ENCODE measurements at regions not wholly inside any gene's neighbourhood (a gene's known extent, or its start where the extent isn't known, plus 50 kb on each side); places are given as distances from the start of the nearest gene placed in this dataset.
"Not testable (repeated sequence)": the region's sequence is repeated elsewhere in the genome, so short reads cannot be mapped to it uniquely, and the experiment has no call there.

GRCh38 chr2:39837856-39838453 lies 58.9 kb upstream of the THUMPD2 start:
- peak; percentile 26 for DNase-seq
- Mint-ChIP-seq H3K9me3 (peaks cover 37% of the 10 kb centered on the region), H3K27ac (no peak overlapping the region), H3K4me1 (peaks cover 7% of the 10 kb centered on the region), H3K36me3 (ENCODE audit: low read depth) (peaks cover 7% of the 10 kb centered on the region), H3K27me3 (ENCODE audit: low read depth, poor library complexity) (peaks cover 5% of the 10 kb centered on the region), H3K4me3 (no peak overlapping the region)
- TF ChIP-seq CTCF (IDR thresholded peaks at IDR 0.05): peak; percentile 69

GRCh38 chr2:39836638-39837037 lies 57.6 kb upstream of the THUMPD2 start:
- H3K36me3 Mint-ChIP-seq (ENCODE audit: low read depth): peaks cover 7% of the 10 kb centered on the region
- H3K27ac Mint-ChIP-seq: no peak overlapping the region
- DNase-seq: no peak
- H3K4me1 Mint-ChIP-seq: peaks cover 7% of the 10 kb centered on the region
- no peak for TF ChIP-seq CTCF (IDR thresholded peaks at IDR 0.05)
- H3K27me3 Mint-ChIP-seq (ENCODE audit: low read depth, poor library complexity): peaks cover 5% of the 10 kb centered on the region
- H3K9me3 Mint-ChIP-seq: peaks cover 37% of the 10 kb centered on the region
- no peak overlapping the region for H3K4me3 Mint-ChIP-seq

- Mint-ChIP-seq H3K9me3 (peaks cover 46% of the 10 kb centered on the region), H3K27ac (no peak overlapping the region), H3K4me3 (no peak overlapping the region), H3K36me3 (ENCODE audit: low read depth) (peaks cover 7% of the 10 kb centered on the region), H3K4me1 (peaks cover 20% of the 10 kb centered on the region), H3K27me3 (ENCODE audit: low read depth, poor library complexity) (peaks cover 3% of the 10 kb centered on the region)
- no peak for DNase-seq
- TF ChIP-seq CTCF (IDR thresholded peaks at IDR 0.05): no peak
These were observed 55.4 kb upstream of the THUMPD2 start for GRCh38 chr2:39834426-39834825.

- DNase-seq: peak; percentile 26
- not testable (repeated sequence) for H3K36me3 Mint-ChIP-seq (ENCODE audit: low read depth); H3K27me3 Mint-ChIP-seq (ENCODE audit: low read depth, poor library complexity); H3K4me3 Mint-ChIP-seq; H3K27ac Mint-ChIP-seq
- peaks cover 29% of the 10 kb centered on the region for H3K9me3 Mint-ChIP-seq
- peaks cover 13% of the 10 kb centered on the region for H3K4me1 Mint-ChIP-seq
These were observed 51.6 kb upstream of the THUMPD2 start for GRCh38 chr2:39830610-39831009.
